ENCODE measurements at regions not wholly inside any gene's neighbourhood (a gene's known extent, or its start where the extent isn't known, plus 50 kb on each side); places are given as distances from the start of the nearest gene placed in this dataset.

DNA sequence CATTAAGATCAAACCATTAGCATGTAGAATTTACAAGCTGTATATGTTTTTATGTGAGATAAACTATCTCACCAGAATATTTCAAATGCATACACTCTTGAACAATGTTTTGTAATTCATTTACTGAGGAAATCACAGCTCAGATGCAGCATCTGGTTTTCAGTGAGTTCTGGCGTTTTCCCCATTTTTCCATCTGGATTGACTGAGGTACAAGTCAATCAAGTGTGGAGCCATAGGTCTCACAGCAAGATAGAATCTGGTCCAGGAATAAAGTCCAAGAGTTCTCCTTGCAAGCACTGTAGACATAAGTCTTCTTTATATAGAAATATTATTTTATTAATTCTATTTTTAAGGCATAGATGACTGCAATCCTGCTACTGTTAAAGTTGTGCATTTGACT lies 219.3 kb downstream of the ZBBX start:
- TF ChIP-seq IRF2 (CRISPR knock-in tag; IDR thresholded peaks at IDR 0.05) (no peak), SRSF1 (optimal IDR thresholded peaks at IDR 0.05; ENCODE audit: low read depth, low read length) (no peak), POLR2AphosphoS5 (IDR thresholded peaks at IDR 0.05; ENCODE audit: low read depth, low read length) (no peak), MIER2 (CRISPR knock-in tag; IDR thresholded peaks at IDR 0.05) (no peak), THAP11 (CRISPR knock-in tag; IDR thresholded peaks at IDR 0.05) (no peak), ZNF251 (CRISPR knock-in tag; IDR thresholded peaks at IDR 0.05) (no peak), JUNB (CRISPR knock-in tag; IDR thresholded peaks at IDR 0.05; ENCODE audit: borderline replicate concordance) (no peak)

All from HepG2 (cell line).